ENCODE measurements at regions not wholly inside any gene's neighbourhood (a gene's known extent, or its start where the extent isn't known, plus 50 kb on each side); places are given as distances from the start of the nearest gene placed in this dataset.
"Not testable (repeated sequence)": the region's sequence is repeated elsewhere in the genome, so short reads cannot be mapped to it uniquely, and the experiment has no call there.

- DNase-seq = no peak
- WGBS, 5 donors = 34 to 67% (median 40%) methylated on average over 2 of the region's 2 CpGs
- peaks cover 0 to 5% (median 0%) of the 10 kb centered on the region in 8 donors for H3K9me3 ChIP-seq
- H3K27ac ChIP-seq = no peak overlapping the region
- H3K27me3 ChIP-seq (replicated peaks in 1 of 7) = no peaks in the 10 kb centered on the region
- H3K36me3 ChIP-seq = no peaks in the 10 kb centered on the region
- intact Hi-C loops (cut with DNase I; ENCODE audit: low total_unique reads) = no loop called here
- H3K4me1 ChIP-seq = no peaks in the 10 kb centered on the region
- no peak for TF ChIP-seq CTCF (IDR thresholded peaks at IDR 0.05 in 8 of 11, conservative IDR thresholded peaks at IDR 0.05 in 3 of 11)
- TF ChIP-seq POLR2AphosphoS5 (IDR thresholded peaks at IDR 0.05) = no peak
- no peak for TF ChIP-seq POLR2A (IDR thresholded peaks at IDR 0.05)
- peak overlapping the region in 1 of 8 donors; percentile 38 for H3K4me3 ChIP-seq
Measured at GRCh38 chr4:43496602-43497001, 604.1 kb downstream of the GRXCR1 start.

GRCh38 chr4:43505823-43506222 is 613.3 kb downstream of the GRXCR1 start:
- 85 to 95% (median 91%) methylated on average over 13 of the region's 13 CpGs for WGBS, 5 donors
- H3K4me3 ChIP-seq; DNase-seq; H3K36me3 ChIP-seq; H3K27ac ChIP-seq; H3K4me1 ChIP-seq; intact Hi-C loops (cut with DNase I; ENCODE audit: low total_unique reads); H3K27me3 ChIP-seq (replicated peaks in 1 of 7): not testable (repeated sequence)
- peaks cover 0 to 38% (median 19%) of the 10 kb centered on the region in 8 donors for H3K9me3 ChIP-seq

GRCh38 chr4:43512253-43512652 is 619.7 kb downstream of the GRXCR1 start:
- TF ChIP-seq POLR2A (IDR thresholded peaks at IDR 0.05) (no peak), CTCF (IDR thresholded peaks at IDR 0.05 in 8 of 11, conservative IDR thresholded peaks at IDR 0.05 in 3 of 11) (no peak), POLR2AphosphoS5 (IDR thresholded peaks at IDR 0.05) (no peak)
- no peaks in the 10 kb centered on the region for H3K27me3 ChIP-seq (replicated peaks in 1 of 7)
- H3K36me3 ChIP-seq = no peaks in the 10 kb centered on the region
- H3K9me3 ChIP-seq = peaks cover 0 to 36% (median 20%) of the 10 kb centered on the region in 8 donors
- 75 to 85% (median 79%) methylated on average over 1 of the region's 1 CpG for WGBS, 5 donors
- H3K4me3 ChIP-seq = no peak overlapping the region
- no peak for DNase-seq
- intact Hi-C loops (cut with DNase I; ENCODE audit: low total_unique reads) = no loop called here
- no peaks in the 10 kb centered on the region for H3K4me1 ChIP-seq
- no peak overlapping the region for H3K27ac ChIP-seq

- Histone ChIP-seq H3K4me1 (no peaks in the 10 kb centered on the region), H3K27me3 (replicated peaks in 1 of 7) (no peaks in the 10 kb centered on the region), H3K9me3 (peaks cover 0 to 8% (median 4%) of the 10 kb centered on the region in 8 donors), H3K36me3 (no peaks in the 10 kb centered on the region), H3K27ac (no peak overlapping the region), H3K4me3 (no peak overlapping the region)
- intact Hi-C loops (cut with DNase I; ENCODE audit: low total_unique reads) = no loop called here
- no peak for DNase-seq
- TF ChIP-seq CTCF (IDR thresholded peaks at IDR 0.05 in 8 of 11, conservative IDR thresholded peaks at IDR 0.05 in 3 of 11) = no peak
- no peak for TF ChIP-seq POLR2AphosphoS5 (IDR thresholded peaks at IDR 0.05)
- TF ChIP-seq POLR2A (IDR thresholded peaks at IDR 0.05) = no peak
- 71 to 86% (median 86%) methylated on average over 2 of the region's 2 CpGs for WGBS, 5 donors
Measured at GRCh38 chr4:43525646-43526045, 633.1 kb downstream of the GRXCR1 start.

GRCh38 chr4:43547561-43547960 is 655.0 kb downstream of the GRXCR1 start:
- Histone ChIP-seq H3K27me3 (replicated peaks in 1 of 7) (no peaks in the 10 kb centered on the region), H3K27ac (no peak overlapping the region), H3K4me3 (no peak overlapping the region), H3K4me1 (no peaks in the 10 kb centered on the region), H3K9me3 (peaks cover 0 to 25% (median 16%) of the 10 kb centered on the region in 8 donors), H3K36me3 (no peaks in the 10 kb centered on the region)
- TF ChIP-seq CTCF (IDR thresholded peaks at IDR 0.05 in 8 of 11, conservative IDR thresholded peaks at IDR 0.05 in 3 of 11) = no peak
- TF ChIP-seq POLR2A (IDR thresholded peaks at IDR 0.05) = no peak
- TF ChIP-seq POLR2AphosphoS5 (IDR thresholded peaks at IDR 0.05) = no peak
- DNase-seq = no peak
- 63 to 79% (median 73%) methylated on average over 1 of the region's 1 CpG for WGBS, 5 donors
- intact Hi-C loops (cut with DNase I; ENCODE audit: low total_unique reads) = no loop called here
